ENCODE measurements at regions not wholly inside any gene's neighbourhood (a gene's known extent, or its start where the extent isn't known, plus 50 kb on each side); places are given as distances from the start of the nearest gene placed in this dataset.

DNA sequence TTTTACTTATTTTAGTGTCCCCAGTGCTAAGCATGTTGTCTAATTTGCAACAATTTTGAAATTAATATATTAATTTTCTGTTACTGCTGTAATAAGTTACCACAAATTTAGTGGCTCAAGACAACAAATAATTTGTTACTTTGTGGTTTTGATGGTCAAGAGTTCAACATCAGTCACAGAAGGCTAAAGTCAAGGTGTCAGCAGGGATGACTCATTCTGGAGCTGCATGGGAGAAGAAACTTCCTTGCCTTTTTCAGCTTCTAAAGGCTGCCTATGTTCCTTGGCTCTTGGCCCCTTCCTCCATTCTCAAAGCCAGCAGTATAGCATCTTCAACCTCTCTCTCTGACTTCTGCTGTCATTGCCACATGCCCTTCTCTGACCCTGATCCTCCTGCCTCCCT, 271.8 kb downstream of the HLX start:
- Histone ChIP-seq H3K9me3 (replicated peaks) (peaks cover 5% of the 10 kb centered on the region), H3K4me3 (no peak overlapping the region), H3K27ac (replicated peaks) (no peak overlapping the region), H3K27me3 (ENCODE audit: low read depth) (no peaks in the 10 kb centered on the region), H3K4me1 (peaks cover 18% of the 10 kb centered on the region), H3K36me3 (no peaks in the 10 kb centered on the region)
- TF ChIP-seq, protein P1, sequence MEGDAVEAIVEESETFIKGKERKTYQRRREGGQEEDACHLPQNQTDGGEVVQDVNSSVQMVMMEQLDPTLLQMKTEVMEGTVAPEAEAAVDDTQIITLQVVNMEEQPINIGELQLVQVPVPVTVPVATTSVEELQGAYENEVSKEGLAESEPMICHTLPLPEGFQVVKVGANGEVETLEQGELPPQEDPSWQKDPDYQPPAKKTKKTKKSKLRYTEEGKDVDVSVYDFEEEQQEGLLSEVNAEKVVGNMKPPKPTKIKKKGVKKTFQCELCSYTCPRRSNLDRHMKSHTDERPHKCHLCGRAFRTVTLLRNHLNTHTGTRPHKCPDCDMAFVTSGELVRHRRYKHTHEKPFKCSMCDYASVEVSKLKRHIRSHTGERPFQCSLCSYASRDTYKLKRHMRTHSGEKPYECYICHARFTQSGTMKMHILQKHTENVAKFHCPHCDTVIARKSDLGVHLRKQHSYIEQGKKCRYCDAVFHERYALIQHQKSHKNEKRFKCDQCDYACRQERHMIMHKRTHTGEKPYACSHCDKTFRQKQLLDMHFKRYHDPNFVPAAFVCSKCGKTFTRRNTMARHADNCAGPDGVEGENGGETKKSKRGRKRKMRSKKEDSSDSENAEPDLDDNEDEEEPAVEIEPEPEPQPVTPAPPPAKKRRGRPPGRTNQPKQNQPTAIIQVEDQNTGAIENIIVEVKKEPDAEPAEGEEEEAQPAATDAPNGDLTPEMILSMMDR (IDR thresholded peaks at IDR 0.05; ENCODE audit: borderline replicate concordance), result no peak
- no peak for DNase-seq
- intact Hi-C loops (cut with micrococcal nuclease), result no loop called here

DNA sequence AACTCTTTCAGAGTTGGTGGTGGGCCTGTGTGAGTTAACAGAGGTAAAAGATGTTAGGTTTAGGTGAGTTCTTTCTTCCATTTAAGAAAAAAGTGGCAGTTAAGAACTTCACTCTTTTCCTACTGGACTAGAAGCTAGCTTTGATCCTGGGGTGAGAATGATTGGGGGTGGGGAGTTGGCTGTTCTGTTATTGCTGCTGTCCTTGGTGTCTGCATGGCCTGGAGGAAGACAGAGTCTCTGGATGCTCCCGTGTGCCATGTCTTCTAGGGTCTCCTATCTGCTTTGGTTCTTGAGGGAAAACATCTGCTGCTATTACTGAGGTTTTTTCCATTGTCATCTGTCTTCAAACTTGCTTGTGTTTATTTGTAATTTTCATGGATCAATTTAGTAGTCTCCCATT, 275.7 kb downstream of the HLX start:
- H3K9me3 ChIP-seq (replicated peaks), result peaks cover 5% of the 10 kb centered on the region
- no peak for DNase-seq
- H3K27ac ChIP-seq (replicated peaks), result no peak overlapping the region
- no peaks in the 10 kb centered on the region for H3K27me3 ChIP-seq (ENCODE audit: low read depth)
- H3K36me3 ChIP-seq, result no peaks in the 10 kb centered on the region
- H3K4me1 ChIP-seq, result no peaks in the 10 kb centered on the region
- intact Hi-C loops (cut with micrococcal nuclease), result no loop called here
- no peak overlapping the region for H3K4me3 ChIP-seq
- TF ChIP-seq, protein P1 (IDR thresholded peaks at IDR 0.05; ENCODE audit: borderline replicate concordance), result no peak

DNA sequence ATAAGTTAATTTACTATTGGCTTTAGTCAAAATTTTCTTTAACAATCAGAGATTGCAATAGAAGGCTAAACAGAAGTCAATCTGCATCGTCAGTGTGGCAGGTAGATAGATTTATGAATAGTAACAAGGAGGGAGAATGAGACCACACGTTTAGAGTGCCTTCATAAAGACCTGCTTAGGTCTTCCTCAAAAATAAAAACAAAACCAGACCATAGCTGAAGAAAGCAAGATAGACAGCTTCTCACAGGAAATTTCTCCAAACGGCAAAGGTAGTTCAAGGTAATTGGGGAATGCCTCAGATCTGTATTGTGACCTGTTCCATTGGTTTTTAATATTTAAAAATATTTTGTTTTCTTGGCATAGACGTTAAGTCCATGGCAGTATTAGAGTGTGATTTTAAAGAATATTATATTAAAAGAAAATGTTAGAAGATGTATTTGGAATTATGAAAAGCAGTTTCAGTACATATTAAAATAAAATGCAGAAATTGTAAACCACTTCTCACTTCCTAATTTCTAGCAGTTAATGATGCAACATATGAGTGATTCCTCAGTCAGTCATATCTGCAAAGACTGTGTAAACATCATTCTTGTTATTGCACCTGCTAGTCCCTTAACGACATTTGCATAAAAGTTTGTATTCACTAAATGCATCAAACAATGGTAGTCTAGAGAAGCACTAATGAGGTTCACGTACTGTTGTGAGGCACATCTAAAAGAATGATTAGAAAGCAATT, 278.0 kb downstream of the HLX start:
- Histone ChIP-seq H3K36me3 (no peaks in the 10 kb centered on the region), H3K27ac (replicated peaks) (no peak overlapping the region), H3K4me1 (peaks cover 14% of the 10 kb centered on the region), H3K27me3 (ENCODE audit: low read depth) (no peaks in the 10 kb centered on the region), H3K4me3 (no peak overlapping the region), H3K9me3 (replicated peaks) (no peaks in the 10 kb centered on the region)
- DNase-seq, result no peak
- intact Hi-C loops (cut with micrococcal nuclease), result no loop called here
- TF ChIP-seq, protein P1 (IDR thresholded peaks at IDR 0.05; ENCODE audit: borderline replicate concordance), result no peak

DNA sequence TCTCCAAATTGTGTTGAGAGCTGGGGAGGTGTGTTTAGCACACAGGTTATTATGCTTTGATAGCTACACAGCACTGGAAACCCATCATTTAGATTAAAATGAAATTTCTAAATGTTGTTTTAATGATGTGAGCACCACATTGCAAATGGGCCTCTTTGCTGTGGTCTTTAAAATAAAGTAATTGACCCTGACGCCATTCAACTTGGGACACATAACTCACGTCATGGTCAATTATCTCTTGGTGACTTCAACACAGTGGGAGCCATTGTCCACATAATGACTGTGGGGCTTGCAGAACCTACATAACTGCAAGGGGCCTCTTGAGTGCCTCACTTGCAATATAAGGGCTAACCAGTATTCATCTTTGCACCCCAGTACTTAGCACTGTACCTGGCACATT, 280.4 kb downstream of the HLX start:
- H3K27me3 ChIP-seq (ENCODE audit: low read depth), result no peaks in the 10 kb centered on the region
- H3K27ac ChIP-seq (replicated peaks), result no peak overlapping the region
- no peaks in the 10 kb centered on the region for H3K36me3 ChIP-seq
- H3K4me1 ChIP-seq, result peaks cover 14% of the 10 kb centered on the region
- TF ChIP-seq, protein P1 (IDR thresholded peaks at IDR 0.05; ENCODE audit: borderline replicate concordance), result no peak
- H3K4me3 ChIP-seq, result no peak overlapping the region
- DNase-seq, result no peak
- no peaks in the 10 kb centered on the region for H3K9me3 ChIP-seq (replicated peaks)
- intact Hi-C loops (cut with micrococcal nuclease), result no loop called here

DNA sequence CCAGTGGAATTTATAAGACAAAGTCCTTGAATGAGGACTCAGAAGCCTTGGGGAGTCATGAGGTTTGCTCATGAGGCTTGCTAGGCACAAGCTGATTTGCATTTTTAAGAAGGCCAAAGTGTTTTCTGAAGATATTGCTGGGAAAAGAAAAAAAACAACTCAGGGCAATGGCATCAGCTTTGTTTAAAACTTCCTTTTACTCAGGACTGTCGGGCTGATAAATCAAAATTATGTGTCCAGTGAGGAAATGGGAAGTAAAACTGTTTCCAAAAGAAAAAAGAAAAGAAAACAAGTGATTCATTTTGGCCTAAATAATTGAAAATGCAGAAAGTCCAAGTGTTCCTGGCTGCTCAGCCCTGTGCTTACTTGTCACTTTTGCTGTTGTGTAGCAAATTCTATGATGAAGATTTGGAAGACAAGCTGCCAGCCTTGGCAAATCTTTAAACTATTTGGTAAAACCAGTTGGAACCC, 282.4 kb downstream of the HLX start:
- no peaks in the 10 kb centered on the region for H3K27me3 ChIP-seq (ENCODE audit: low read depth)
- peak overlapping the region; percentile 48 for H3K27ac ChIP-seq (replicated peaks)
- no peaks in the 10 kb centered on the region for H3K36me3 ChIP-seq
- intact Hi-C loops (cut with micrococcal nuclease), result no loop called here
- TF ChIP-seq, protein P1 (IDR thresholded peaks at IDR 0.05; ENCODE audit: borderline replicate concordance), result no peak
- no peak for DNase-seq
- H3K9me3 ChIP-seq (replicated peaks), result no peaks in the 10 kb centered on the region
- H3K4me3 ChIP-seq, result no peak overlapping the region
- H3K4me1 ChIP-seq, result peaks cover 29% of the 10 kb centered on the region
